Head of caudate nucleus (tissue), 42 donors: ENCODE measurements at regions not wholly inside any gene's neighbourhood (a gene's known extent, or its start where the extent isn't known, plus 50 kb on each side); places are given as distances from the start of the nearest gene placed in this dataset.

Experiments
- DNase-seq, 42 donors: peaks; one replicate each; pipeline versions ENCODE4 v3.0.0 to v3.0.0-alpha.2; 2020 to 2021; ENCODE audit warnings: mixed read lengths in 7 of 42
- intact Hi-C: fragments of 100-400 bp; cut with DNase I; formaldehyde crosslinking; loops from one replicate; pipeline ENCODE4 v1.15.0; 2022

- intact Hi-C loops = no loop called here
- no peak for DNase-seq
Observed at GRCh38 chr7:17139081-17139480, 159.4 kb upstream of the AHR start.

GRCh38 chr7:17140406-17140805 is 158.0 kb upstream of the AHR start:
- intact Hi-C loops = no loop called here
- DNase-seq = no peak

- no peak for DNase-seq
- intact Hi-C loops = no loop called here
Observed at GRCh38 chr7:17142831-17143541, 155.5 kb upstream of the AHR start.

- intact Hi-C loops = no loop called here
- no peak for DNase-seq
Observed at GRCh38 chr7:17144322-17144721, 154.1 kb upstream of the AHR start.

- intact Hi-C loops = no loop called here
- no peak for DNase-seq
Observed at GRCh38 chr7:17146621-17147020, 151.8 kb upstream of the AHR start.

GRCh38 chr7:17147409-17147808 is 151.0 kb upstream of the AHR start:
- intact Hi-C loops = no loop called here
- no peak for DNase-seq

- intact Hi-C loops = no loop called here
- no peak for DNase-seq
Observed at GRCh38 chr7:17150018-17150417, 148.4 kb upstream of the AHR start.

GRCh38 chr7:17152721-17153120 is 145.7 kb upstream of the AHR start:
- DNase-seq = no peak
- intact Hi-C loops = no loop called here

- intact Hi-C loops = no loop called here
- no peak for DNase-seq
Observed at GRCh38 chr7:17153536-17153935, 144.9 kb upstream of the AHR start.

GRCh38 chr7:17155529-17155928 is 142.9 kb upstream of the AHR start:
- intact Hi-C loops = no loop called here
- no peak for DNase-seq

- DNase-seq = no peak
- intact Hi-C loops = no loop called here
Observed at GRCh38 chr7:17158261-17158660, 140.2 kb upstream of the AHR start.

GRCh38 chr7:17159500-17160037 is 138.9 kb upstream of the AHR start:
- intact Hi-C loops = no loop called here
- no peak for DNase-seq

GRCh38 chr7:17166824-17167379 is 131.6 kb upstream of the AHR start:
- no peak for DNase-seq
- intact Hi-C loops = no loop called here

- DNase-seq = no peak
- intact Hi-C loops = no loop called here
Observed at GRCh38 chr7:17168416-17168815, 130.0 kb upstream of the AHR start.

- intact Hi-C loops = no loop called here
Observed at GRCh38 chr7:17171427-17171826, 127.0 kb upstream of the AHR start.

GRCh38 chr7:17176371-17177032 is 122.0 kb upstream of the AHR start:
- DNase-seq = no peak
- intact Hi-C loops = no loop called here

More at GRCh38 chr7:17171427-17171826, 127.0 kb upstream of the AHR start:
- DNase-seq = no peak

- intact Hi-C loops = no loop called here
Observed at GRCh38 chr7:17178545-17178944, 119.9 kb upstream of the AHR start.

GRCh38 chr7:17181482-17181881 is 117.0 kb upstream of the AHR start:
- DNase-seq = no peak
- intact Hi-C loops = no loop called here

More at GRCh38 chr7:17178545-17178944, 119.9 kb upstream of the AHR start:
- DNase-seq = no peak

- DNase-seq = no peak
- intact Hi-C loops = no loop called here
Observed at GRCh38 chr7:17183630-17184328, 114.7 kb upstream of the AHR start.
